ENCODE measurements at regions not wholly inside any gene's neighbourhood (a gene's known extent, or its start where the extent isn't known, plus 50 kb on each side); places are given as distances from the start of the nearest gene placed in this dataset.

DNA sequence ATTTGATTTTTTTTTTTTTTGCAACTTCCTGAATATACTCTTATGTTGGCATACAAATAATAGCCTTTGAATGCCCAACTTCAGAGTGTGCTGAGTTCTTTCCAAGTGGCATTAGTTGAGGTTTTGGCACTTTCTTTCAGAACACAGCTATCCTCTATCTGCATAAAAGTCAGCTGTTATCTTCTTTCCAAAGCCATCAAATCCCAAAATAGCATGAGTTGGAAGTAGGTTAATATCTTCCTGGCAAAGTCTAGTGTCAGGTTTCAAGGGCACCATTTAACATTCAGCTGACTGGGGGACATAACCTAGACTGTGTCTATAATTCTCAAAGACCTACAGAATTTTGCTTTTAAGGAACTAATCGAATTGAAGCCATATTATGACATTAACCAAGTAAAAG lies 223.9 kb downstream of the PLPP3 start:
- DNase-seq, result peak; percentile 76

DNA sequence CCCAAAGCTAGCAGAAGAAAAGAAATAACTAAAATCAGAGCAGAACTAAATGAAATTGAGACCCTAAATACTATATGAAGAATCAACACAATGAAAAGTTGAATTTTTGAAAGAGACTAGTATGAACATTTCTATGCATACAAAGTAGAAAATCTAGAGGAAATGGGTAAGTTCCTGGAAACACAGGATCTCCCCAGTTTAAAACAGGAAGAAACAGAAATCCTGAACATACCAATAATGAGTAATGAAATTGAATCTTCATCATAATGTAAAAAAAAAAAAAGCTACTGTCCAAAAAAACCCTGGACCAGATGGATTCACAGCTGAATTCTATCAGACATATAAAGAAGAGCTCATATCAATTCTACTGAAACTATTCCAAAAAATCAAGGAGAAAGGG lies 233.5 kb downstream of the PLPP3 start:
- DNase-seq, result no peak

DNA sequence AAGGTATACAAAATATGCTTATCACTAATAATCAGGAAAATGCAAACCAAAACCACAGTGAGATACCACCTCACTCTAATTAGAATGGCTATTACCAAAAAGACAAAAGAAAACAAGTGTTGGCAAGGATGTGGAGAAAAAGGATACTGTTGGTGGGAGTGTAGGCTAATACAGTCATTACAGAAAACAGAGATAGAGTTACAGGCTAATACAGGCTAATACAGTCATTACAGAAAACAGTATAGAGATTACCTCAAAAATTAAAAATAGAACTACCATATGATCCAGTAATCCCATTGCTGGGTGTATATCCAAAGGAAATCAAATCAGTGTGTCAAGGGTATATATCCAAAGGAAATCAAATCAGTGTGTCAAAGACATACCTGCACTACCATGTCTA lies 238.4 kb downstream of the PLPP3 start:
- no peak for DNase-seq

DNA sequence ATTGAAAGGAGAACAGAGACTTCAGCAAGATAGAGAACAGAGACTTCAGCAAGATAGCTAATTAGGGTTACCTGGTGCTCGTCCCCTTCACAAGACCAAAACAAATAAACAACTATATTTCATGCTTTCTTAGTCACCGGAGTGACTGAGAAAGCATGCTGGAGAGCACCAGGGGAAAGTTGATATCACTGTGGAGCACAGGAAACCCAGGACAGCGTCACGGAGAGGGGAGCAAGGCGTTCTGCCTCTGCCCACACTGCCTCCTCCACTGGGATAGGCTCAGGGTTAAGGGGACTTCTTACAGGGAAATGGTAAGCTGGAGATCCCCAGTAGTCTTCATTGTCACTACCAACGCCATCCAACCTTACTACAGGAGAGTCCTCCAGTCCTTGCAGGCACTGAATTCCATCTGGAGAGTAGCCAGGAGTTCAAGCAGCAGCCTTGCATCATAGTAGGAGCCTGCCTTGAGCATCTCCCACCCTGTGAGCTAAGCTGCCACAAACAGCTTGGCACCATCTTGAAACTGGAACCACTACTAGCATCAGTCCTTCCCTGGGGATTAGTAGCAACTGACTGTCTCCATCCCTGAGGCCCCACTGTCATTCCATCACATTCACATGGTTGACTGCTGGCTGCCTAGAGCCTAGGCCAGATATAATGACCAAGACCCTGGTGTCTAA lies 239.4 kb downstream of the PLPP3 start:
- DNase-seq, result no peak

DNA sequence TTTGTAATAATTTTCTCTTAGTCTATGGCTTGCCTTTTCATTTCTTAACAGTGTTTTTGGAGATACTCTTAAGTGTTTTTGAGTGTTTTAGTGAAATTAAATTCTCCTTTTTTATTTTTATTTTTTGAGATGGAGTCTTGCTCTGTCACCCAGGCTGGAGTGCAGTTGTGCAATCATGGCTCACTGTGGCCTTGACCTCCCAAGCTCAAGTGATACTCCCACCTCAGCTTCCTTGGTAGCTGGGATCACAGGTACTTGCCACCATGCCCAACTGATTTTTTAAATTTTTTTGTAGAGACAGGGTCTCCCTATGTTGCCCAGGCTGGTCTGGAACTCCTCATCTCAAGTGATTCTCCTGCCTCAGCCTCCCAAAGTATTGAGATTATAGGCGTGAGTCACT lies 240.3 kb downstream of the PLPP3 start:
- no peak for DNase-seq

DNA sequence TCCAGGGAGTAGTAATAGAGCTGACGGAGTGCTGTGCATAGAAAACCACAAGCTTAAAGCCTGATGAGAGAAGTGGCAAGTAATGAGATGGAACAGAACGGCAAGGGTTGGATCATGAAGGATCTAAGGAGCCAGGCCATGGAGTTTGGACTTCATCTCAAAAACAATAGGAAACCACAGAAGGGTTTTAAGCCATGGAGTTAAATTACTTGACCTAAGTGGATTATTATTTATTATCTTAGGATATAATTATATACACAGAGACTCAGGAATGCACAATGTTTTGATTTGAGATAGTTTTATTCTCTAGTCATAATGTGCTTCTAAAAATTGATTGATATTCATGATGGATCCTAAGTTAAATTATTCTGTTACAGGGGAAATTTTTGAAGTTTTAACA lies 242.4 kb downstream of the PLPP3 start:
- DNase-seq, result no peak

DNA sequence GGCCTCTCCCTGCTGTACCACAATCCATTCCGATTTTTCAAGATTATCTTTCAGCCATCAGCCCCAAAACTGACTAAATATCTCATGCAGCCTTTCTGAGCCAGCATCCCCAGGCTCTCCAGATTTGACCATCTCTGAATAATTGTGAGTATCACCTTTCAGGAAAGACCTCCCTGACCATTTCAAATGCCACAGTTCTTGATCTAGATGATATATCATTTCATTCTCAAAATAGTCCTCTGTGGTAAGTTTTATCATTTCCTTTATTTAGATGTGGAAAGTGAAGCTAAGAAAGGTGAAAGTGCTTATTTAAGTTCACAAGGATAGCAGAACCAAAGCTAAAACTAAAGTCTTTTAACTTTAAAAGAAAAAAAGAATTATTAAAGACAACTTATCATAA lies 244.0 kb downstream of the PLPP3 start:
- DNase-seq, result no peak

DNA sequence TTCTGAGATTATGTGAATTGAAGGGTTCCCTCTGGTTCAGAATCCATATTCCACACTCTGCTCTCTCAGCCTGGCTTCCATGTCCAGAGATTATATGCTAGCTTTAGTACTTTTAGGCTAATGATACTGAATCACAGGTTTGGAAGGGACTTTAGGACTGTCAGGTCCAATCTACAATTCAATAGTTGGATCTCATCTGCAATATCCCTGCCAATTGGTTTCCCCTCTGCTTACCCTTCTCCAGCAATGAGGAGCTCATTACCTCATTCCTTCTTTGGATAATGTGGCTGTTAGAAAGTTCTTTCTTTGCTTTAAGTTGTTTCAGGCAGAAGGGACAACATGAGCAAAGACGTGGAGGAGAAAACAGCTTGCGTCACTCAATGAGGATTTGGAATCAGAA lies 245.3 kb downstream of the PLPP3 start:
- no peak for DNase-seq

DNA sequence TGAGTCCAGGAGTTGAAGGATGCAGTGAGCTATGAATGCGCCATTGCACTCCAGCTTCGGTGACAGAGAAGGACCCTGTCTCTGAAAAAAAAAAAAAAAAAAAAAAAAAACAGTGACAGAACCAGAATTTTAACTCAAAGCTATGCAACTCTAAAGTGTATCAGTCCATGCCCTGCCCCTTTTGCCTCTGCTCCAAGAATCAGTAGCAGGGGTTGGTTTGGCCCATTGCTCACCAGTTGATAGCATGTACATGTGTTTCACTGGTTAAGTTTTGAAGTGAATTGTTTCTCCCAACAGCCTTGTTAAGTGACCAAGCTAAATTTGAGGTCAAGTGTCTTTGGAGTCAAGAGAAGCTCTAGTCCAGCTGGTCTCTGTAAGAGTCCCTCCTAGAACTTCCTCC lies 245.9 kb downstream of the PLPP3 start:
- no peak for DNase-seq

DNA sequence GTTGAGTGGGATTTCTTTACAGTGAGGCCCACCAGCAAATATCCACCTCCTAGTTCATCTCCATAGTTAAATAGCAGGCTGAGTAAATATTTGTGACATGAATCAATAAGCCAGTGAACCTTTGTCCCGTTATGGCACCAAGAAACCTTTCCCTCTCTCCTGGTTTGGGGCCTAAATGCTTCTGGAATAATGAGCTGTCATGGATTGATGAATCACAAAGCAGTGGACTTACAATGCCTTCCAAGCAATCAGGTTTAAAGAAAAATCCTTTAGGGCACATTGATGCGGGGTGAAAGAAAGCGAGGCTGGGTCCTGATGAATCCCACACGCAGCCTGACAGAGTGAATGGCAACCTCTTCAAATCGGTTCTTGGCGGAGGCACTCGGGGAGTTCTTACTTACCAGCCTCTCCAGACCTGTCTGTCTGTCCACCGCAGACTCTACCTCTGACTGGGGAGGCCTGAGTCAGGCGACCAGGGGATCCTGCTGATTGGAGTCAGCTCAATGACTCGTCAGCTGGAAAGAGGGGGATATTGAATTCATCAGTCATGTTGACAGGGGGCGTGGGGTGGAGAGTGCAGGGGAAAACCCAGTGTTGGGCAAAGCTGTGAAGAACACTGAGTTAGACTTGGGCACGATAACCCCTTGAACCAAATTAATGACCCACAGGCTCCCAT lies 247.3 kb downstream of the PLPP3 start:
- no peak for DNase-seq

DNA sequence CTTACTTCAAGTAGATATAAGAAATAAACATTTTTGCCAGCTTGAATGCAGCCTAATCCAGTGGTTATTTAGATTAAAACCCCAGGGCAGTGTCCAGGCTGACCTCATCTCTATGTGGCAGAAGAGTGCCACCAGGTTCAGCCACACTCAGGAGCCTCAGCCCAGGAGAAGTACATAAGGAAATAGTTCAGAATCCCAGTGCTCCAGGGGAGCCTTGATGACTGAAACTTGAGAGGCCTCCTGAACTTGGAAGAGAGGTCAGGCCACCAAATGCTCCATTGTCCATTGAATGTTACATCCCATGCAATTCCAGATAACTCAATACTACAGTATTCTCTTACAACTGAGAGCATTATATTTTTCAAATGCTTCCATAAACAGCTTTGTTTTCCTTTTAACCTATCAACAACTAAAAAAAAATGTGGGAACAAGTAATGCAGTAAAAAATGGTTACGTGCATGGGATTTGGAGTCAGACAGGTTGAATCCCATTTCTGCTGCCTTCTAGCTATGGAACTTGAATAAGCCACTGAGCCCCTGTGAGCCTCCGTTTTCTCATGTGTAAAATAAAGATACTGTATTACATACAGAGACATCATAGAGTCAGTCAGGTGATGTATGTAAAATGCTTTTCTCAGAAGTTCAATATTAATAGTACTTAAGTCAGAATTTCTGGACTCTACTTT lies 248.0 kb downstream of the PLPP3 start:
- no peak for DNase-seq

DNA sequence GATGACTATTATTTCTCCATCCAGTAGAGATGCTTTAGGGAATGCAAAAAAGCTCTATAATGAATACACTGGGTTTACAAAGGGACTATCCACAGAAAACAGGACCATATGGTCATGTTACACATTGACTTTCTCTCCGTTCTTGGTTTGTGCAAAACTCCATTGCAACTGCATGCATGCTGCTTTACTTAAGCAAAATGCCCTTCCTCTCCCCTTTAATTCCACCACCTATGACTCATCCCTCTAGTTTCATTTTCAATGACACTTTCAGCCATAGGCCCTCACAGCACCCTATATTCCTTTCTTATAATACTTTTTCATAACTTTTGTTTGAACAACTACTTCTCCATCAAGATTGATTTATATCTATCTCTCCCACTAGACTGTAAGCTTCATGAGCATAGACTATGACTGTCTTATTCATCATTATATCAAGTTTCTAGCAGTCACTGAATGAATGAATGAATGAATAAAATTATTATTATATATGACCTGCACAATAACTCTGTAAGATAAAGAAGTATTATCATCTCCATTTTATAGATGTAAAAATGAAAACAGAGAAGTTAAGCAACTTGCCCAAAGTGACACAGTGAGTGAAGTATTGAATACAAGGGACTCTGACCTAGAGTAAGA lies 248.9 kb downstream of the PLPP3 start:
- no peak for DNase-seq

DNA sequence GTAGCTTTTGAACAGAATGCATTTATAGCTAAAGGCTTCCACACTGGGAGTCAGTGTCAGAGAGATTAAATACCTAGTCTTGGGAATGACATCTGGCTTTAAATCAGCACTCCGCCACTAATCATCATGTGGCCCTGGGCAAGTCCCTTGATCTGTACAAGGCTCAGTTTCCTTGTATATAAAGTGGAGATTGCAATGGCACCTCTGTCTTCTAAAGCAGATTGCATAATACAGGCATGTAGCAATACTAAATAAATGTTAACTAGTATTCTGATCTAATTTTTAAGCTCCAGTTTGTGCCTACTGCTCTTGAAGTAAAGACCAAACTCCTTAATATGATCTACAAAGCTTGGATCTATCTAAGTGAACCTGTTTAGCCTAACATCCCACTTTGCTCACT lies 249.4 kb downstream of the PLPP3 start:
- DNase-seq, result no peak

DNA sequence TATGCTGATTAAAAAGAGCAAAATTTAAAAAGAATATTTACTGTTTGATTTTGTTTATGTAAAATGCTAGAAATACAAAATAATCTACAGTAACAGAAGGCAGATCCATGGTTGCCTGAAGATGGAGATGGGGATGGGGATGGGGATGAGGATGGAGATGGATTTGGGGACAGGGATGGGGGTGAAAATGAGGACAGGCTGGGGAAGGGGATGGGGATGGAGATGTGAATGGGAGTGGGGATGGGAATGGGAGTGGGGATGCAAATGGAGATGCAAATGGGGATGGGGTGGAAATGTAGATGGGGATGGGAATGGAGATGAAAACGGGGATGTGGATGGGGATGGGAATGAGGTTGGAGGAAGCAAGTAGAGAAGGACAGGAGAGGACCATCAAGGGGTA lies 252.2 kb downstream of the PLPP3 start:
- no peak for DNase-seq

DNA sequence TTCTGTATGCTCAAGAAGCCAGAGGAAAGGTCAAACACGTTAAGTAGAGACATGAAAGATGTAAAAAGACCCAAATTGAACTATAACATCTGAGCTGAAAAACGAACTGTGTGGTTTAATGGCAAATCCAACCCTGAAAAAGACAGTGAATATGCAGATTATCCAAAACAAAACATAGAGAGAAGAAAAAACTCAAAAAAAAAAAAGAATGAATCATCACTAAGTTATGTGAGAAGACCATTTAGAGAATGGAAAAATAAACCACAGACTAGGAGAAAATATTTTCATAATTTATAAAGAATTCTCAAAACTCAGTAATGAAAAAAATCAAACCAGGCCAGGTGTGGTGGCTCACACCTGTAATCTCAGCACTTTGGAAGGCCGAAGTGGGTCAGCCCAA lies 253.3 kb downstream of the PLPP3 start:
- no peak for DNase-seq

DNA sequence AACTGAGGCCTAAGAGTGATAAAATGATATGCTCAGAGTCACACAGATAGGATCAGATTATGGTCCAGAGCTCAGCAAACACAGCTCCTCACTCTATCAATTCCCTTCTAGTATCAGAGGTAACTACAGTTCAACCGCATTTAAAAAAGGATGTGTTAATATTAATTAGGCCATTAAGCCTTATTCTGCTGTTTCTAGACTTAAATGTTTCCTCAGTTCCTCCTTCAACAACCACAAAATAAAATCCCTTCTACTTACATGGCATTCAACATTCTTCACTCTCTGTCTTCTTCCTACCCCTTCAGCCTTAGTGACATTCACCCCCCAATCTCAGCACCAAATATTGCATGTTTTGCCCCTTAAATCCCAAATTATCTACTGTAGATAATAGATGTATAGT lies 254.9 kb downstream of the PLPP3 start:
- DNase-seq, result no peak

DNA sequence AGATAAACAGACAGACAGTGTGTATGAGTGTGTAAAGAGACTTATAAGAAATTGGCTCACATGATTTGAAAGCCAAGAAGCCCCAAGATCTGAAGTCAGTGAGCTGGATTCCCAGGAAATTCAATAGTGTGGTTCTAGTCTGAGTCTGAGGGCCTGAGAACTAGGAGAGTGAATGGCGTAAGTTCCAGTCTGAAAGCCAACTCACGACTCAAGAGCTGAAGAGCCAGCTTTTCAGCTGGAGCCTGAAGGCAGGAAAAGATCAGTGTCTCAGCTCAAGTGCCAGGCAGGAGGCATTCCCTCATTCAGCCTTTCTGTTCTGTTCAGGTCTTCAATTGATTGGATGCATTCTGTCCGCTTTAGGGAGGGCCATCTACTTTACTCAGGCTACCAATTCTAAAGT lies 257.2 kb downstream of the PLPP3 start:
- DNase-seq, result peak; percentile 39

DNA sequence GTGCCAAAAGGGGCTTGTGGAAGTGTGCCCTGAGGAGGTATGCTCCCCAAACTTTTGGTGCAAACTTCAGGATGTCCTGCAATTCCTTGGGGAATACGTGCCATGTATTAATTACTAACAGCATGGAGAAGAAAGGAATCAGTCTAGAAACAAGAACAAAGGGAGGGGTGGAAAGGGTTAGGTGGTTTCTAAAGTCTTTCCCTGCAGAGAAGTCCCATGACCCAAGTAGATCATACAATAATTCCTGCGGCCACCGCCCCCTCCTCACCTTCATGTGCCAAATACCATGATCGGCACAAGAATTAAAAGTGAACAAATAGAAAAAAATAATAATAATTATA lies 258.2 kb downstream of the PLPP3 start:
- no peak for DNase-seq

DNA sequence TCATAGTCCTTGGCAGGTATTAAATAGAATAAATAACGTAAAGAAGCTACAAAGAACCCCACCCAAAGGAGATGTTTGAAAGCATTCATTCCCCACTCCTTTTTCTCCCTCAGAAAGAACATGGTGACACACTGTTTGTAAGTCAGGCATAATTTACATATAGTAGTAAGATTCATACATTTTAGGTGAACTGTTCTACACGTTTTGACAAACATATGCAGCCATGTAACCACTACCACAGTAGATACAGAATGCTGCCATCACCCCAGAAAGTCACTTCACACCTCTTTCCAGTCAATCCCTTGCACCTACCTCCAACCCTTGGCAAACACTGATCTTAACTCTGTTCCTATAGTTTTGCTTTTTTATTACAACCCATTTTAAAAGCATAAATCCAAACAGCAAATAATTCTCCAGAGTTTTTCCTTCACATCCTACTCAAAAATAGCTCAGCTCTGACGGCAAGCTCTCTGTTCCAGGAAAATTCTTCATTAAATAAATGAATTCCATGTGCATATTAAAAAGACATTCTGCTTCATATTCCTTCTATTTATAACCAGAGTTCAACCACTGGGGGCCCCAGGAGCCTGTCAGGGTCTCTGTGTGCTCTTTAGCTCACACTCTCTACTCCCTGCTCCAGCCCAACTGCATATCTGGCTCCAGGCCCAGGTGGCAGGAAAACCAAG lies 258.8 kb downstream of the PLPP3 start:
- DNase-seq, result peak; percentile 65

DNA sequence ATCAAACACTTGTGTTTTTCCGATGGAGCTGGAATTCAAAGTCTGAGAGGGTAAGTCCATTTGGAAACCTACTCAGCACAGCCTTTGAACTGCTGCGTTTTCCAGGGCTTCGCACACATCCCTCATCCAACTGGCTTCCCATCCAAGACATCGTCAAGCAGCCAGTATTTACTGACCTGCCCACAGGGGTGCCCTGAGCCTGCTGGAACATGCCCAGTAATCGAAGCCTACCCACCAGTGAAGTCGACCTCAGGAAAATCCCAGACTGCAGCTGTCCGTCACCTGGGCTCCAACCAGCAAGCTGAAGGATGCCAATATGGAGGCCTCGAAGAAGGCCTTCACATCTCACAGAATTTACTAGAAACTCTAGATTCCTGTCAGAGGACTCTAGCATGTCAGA lies 261.6 kb downstream of the PLPP3 start:
- DNase-seq, result no peak

DNA sequence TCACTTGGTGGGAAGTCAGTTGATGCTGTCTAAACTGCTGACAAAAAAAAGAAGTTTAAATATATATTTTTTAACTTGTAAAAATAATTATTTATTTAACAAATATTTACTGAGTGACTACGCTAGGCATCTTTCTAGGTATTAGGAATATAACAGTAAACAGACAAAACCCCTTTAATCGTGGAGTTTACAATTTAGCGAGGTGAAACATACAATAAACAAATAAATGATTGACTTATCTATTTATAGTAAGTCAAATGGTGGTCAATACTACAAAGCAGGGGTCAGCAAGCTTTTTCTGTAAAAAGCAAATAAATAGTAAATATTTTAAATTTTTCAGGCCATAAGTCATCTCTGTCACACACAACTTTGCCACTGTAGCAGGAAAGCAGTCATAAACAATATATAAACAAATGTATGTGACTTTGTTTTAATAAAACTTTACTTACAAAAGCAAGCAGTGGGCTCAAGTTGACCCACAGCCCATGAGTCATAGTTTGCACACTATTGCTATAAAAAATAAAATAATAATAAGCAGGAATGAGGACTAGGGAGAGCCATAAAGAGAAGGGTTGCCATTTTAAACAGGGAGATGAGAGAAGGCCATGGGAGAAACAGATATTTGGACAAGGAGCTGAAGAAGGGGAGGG lies 263.9 kb downstream of the PLPP3 start:
- no peak for DNase-seq

DNA sequence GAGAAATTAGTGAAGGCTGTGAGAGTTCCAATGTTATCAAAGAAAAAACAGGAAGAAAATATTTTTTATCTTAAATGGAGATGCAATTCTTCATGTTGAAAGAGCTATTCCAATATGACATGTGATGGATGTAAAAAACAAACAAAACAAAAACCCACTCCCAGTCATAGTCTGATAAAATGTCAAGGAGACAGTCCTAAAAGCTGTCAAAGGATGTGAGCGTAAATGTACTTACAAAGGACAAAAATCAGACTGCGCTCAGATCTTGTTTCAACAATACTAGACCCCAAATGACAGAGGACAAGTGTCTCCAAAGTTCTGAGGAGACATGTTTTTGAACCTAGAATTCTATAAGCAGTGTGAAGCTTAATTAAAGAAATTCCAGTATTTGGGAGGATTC lies 265.8 kb downstream of the PLPP3 start:
- DNase-seq, result no peak
